ENCODE measurements at regions not wholly inside any gene's neighbourhood (a gene's known extent, or its start where the extent isn't known, plus 50 kb on each side); places are given as distances from the start of the nearest gene placed in this dataset.

DNA sequence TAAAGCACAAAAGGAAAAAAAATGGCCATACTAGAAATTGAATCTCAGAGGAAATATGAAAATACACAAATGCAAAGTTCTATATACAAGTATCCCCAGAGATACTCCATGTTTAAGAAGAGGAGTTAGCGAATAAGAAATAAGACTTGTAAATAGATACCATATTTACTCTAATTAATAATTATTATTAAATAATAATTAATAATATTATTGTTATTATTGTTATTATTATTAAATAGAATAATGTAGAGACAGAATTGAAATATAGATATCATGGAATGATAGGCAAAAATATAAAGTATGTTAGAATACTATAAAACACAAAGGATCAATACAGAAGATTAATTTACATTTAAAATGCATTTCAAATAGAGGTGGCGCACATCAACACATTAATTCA is 1047.5 kb upstream of the MIR17HG start:
- in situ Hi-C loops (cut with MboI; ENCODE audit: low sequenced_read_pairs) (no loop called here), dilution Hi-C loops (cut with HindIII; ENCODE audit: low sequenced_read_pairs, unreplicated experiment) (no loop called here)
- BruUV-seq (replicated peaks) = no TSS peak

More for the DNA sequence above, 1047.5 kb upstream of the MIR17HG start:
- H4K8ac ChIP-seq (ENCODE audit: low read depth in 2 of 2, low read length in 2 of 2) = no peak overlapping the region
- H3K27me3 ChIP-seq (ENCODE audit: control insufficient read depth, insufficient read depth, low read length) = no peaks in the 10 kb centered on the region
- H3K9ac ChIP-seq (ENCODE audit: low read depth, low read length) = no peak overlapping the region
- no peak overlapping the region for H3K4me3 ChIP-seq (ENCODE audit: insufficient read depth, low read depth, low read length)
- no peaks in the 10 kb centered on the region for H3K36me3 ChIP-seq (ENCODE audit: control insufficient read depth, insufficient read depth, low read length)
- no peak overlapping the region for H3K23ac ChIP-seq (ENCODE audit: low read depth, low read length)
- no peaks in the 10 kb centered on the region for H3K9me3 ChIP-seq (ENCODE audit: control insufficient read depth, insufficient read depth, low read length)
- no peak overlapping the region for H3K56ac ChIP-seq (ENCODE audit: extremely low read depth, insufficient read depth, low read length)
- H3K4ac ChIP-seq (ENCODE audit: low read depth, low read length) = no peak overlapping the region
- no peak overlapping the region for H2BK120ac ChIP-seq (ENCODE audit: low read depth, low read length)
- no peak overlapping the region for H4K5ac ChIP-seq (ENCODE audit: low read depth, low read length)
- no peak overlapping the region for H4K91ac ChIP-seq (ENCODE audit: insufficient read depth, low read depth, low read length)
- no peaks in the 10 kb centered on the region for H4K20me1 ChIP-seq (ENCODE audit: insufficient read depth, low read length)
- H2BK15ac ChIP-seq (ENCODE audit: low read depth, low read length) = no peak overlapping the region
- no CpG with 5 or more reads among the region's 2 CpGs for WGBS, 2 experiments (ENCODE audit: extremely low coverage in 2 of 2, insufficient read length in 1 of 2)
- ATAC-seq (ENCODE audit: low read depth) (no peak), DNase-seq (no peak)
- H2BK5ac ChIP-seq (ENCODE audit: low read depth, low read length, poor library complexity, severe bottlenecking) = no peak overlapping the region
- no peak overlapping the region for H3K4me2 ChIP-seq (ENCODE audit: low read depth, low read length)
- H3K4me1 ChIP-seq (ENCODE audit: control insufficient read depth, insufficient read depth, low read length) = no peaks in the 10 kb centered on the region
- no peak overlapping the region for H2BK20ac ChIP-seq (ENCODE audit: low read depth, low read length)
- TF ChIP-seq CHD1 (IDR thresholded peaks at IDR 0.05; ENCODE audit: low read depth, low read length) (no peak), MAFK (IDR thresholded peaks at IDR 0.05; ENCODE audit: low read depth, low read length) (no peak), RFX5 (IDR thresholded peaks at IDR 0.05; ENCODE audit: low read depth, low read length) (no peak), FOS (IDR thresholded peaks at IDR 0.05; ENCODE audit: low read depth, low read length) (no peak), MXI1 (IDR thresholded peaks at IDR 0.05; ENCODE audit: borderline replicate concordance, low read depth, low read length) (no peak), CTCF (conservative IDR thresholded peaks at IDR 0.05; ENCODE audit: low read depth, low read length) (no peak), BHLHE40 (IDR thresholded peaks at IDR 0.05; ENCODE audit: low read depth, low read length) (no peak), RCOR1 (IDR thresholded peaks at IDR 0.05; ENCODE audit: insufficient replicate concordance, low read length) (no peak), CEBPB (IDR thresholded peaks at IDR 0.05; ENCODE audit: low read depth, low read length) (no peak)
- TF ChIP-seq, protein P1, sequence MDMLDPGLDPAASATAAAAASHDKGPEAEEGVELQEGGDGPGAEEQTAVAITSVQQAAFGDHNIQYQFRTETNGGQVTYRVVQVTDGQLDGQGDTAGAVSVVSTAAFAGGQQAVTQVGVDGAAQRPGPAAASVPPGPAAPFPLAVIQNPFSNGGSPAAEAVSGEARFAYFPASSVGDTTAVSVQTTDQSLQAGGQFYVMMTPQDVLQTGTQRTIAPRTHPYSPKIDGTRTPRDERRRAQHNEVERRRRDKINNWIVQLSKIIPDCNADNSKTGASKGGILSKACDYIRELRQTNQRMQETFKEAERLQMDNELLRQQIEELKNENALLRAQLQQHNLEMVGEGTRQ (IDR thresholded peaks at IDR 0.05; ENCODE audit: low read depth, low read length) = no peak
- TF ChIP-seq, protein P2, sequence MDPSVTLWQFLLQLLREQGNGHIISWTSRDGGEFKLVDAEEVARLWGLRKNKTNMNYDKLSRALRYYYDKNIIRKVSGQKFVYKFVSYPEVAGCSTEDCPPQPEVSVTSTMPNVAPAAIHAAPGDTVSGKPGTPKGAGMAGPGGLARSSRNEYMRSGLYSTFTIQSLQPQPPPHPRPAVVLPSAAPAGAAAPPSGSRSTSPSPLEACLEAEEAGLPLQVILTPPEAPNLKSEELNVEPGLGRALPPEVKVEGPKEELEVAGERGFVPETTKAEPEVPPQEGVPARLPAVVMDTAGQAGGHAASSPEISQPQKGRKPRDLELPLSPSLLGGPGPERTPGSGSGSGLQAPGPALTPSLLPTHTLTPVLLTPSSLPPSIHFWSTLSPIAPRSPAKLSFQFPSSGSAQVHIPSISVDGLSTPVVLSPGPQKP (IDR thresholded peaks at IDR 0.05; ENCODE audit: borderline replicate concordance, low read depth, low read length) = no peak
- ChIA-PET POLR2A (ENCODE audit: unreplicated experiment) (no interaction called here), CTCF (interaction anchor here (0.7 kb wide), 1 partner anchor 379 kb away, joined by 3 read pairs; no protein-coding TSS in a partner anchor)
- H3K9me1 ChIP-seq (ENCODE audit: insufficient read depth, low read length) = no peaks in the 10 kb centered on the region
- H3K27ac ChIP-seq (ENCODE audit: insufficient read depth, low read length) = no peak overlapping the region
- H2AFZ ChIP-seq (replicated peaks; ENCODE audit: low read length, poor library complexity) = no peak overlapping the region
- no peak overlapping the region for H3K14ac ChIP-seq (replicated peaks; ENCODE audit: low read depth, low read length)
- H2AK5ac ChIP-seq (ENCODE audit: low read depth, low read length) = no peak overlapping the region
- H3K79me1 ChIP-seq (ENCODE audit: low read depth in 1 of 2, low read length in 2 of 2) = no peaks in the 10 kb centered on the region
- H3K18ac ChIP-seq (ENCODE audit: low read depth, low read length) = no peak overlapping the region
- no peak overlapping the region for H2AK9ac ChIP-seq (replicated peaks; ENCODE audit: low read depth, low read length, poor library complexity)
- intact Hi-C loops (cut with micrococcal nuclease) = no loop called here

Measured in IMR-90 (cell line).